COR-L47 (cell line): ENCODE measurements at regions not wholly inside any gene's neighbourhood (a gene's known extent, or its start where the extent isn't known, plus 50 kb on each side); places are given as distances from the start of the nearest gene placed in this dataset.

ENCODE experiments used
- DNase-seq: peaks from one replicate; lab custom pipeline; 2025; lab: John Stamatoyannopoulos, UW

GRCh38 chr2:18889565-18890332 is 300.4 kb upstream of the NT5C1B start:
- no peak for DNase-seq

- no peak for DNase-seq
Measured at GRCh38 chr2:18885457-18885856, 296.1 kb upstream of the NT5C1B start.

GRCh38 chr2:18883616-18884456 is 294.5 kb upstream of the NT5C1B start:
- DNase-seq, result no peak

DNA sequence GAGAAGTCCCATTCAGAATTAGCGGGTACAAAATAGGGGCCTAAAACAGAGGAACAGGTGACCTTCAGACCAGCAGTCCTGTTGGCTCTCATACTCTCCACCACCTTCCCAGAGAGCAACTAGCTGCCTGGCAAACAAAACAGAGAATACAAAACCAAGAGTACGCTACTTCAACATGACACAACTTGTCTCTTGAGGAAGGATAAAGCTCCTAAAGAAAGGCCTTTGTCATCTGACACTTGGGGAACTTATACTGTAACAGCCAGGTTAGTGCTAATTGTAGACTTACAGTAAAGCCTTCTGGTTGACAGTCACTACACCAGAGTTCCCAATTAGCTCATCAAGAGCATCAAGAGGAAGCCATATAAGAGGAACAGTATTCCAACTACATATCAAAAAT is 282.1 kb upstream of the NT5C1B start:
- DNase-seq, result no peak

DNA sequence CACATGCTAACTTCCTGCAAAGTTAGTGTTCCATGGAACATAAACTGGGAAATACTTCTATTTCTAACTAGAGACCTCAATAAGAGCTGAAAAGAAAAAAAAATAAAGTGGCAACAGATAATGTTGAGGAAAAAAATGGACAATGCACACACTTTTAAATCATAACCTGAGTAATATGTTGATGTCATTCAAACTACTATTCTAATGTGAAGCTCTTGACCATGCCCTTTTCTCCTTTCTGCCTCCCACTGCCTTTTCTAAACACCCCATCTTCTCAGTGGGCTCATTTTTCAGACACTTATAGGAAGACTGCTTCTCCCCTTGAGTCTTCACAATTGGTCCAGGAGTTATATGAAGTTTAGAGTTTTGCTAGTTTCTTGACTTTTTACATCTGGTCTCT is 280.9 kb upstream of the NT5C1B start:
- DNase-seq, result no peak

- no peak for DNase-seq
Measured at GRCh38 chr2:18861951-18862350, 272.6 kb upstream of the NT5C1B start.

DNA sequence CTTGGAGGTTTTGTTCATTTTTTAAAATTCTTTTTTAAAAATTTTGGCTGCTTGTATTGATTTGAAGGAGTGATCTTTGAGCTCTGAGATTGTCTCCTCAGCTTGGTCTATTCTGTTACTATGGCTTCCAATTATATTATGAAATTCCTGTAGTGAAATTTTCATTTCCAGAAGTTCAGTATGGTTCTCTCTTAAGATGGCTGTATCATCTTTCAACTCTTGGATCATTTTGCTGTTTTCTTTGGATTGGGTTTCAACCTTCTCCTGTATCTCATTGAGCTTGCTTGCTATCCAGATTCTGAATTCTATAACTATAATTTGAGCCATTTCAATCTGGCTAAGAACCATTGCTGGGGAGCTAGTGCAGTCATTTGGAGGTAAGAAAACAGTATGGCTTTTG is 270.8 kb upstream of the NT5C1B start:
- no peak for DNase-seq

GRCh38 chr2:18856765-18857164 is 267.4 kb upstream of the NT5C1B start:
- DNase-seq, result no peak

GRCh38 chr2:18855027-18855426 is 265.7 kb upstream of the NT5C1B start:
- no peak for DNase-seq

DNA sequence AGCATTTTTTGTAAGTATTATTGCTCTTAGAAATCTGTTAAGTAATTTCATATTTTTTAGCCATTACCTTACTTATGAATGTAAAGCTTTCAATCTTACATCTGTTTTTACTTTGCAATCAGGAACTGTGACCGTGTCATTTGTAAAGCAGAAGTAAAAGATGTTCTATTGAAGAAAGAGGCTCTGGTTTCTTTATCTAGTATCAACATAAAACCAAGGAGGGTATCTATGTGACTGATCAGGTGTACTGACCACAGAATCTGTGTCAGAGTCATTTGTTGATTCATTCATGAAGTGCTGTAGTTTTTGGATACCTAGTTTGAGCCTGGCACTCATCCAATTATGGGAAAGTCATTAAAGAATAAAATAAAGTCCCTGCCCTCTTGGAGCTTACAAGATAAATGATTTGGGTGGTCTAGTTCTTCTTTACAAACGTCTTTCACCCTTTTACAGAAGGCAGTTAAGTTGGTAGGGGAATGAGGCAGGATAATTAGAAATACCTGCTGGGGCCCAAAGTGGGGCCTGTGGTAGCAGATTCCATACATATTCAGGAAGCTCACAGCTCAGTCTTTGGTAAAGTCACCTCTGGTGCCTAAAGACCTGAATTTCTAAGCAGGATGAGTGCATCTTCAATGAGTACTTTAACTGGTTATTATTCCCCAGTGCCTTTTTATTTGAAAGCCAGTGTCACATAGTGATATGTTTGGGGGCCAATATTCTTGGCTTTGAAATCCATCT is 260.6 kb upstream of the NT5C1B start:
- DNase-seq, result no peak

DNA sequence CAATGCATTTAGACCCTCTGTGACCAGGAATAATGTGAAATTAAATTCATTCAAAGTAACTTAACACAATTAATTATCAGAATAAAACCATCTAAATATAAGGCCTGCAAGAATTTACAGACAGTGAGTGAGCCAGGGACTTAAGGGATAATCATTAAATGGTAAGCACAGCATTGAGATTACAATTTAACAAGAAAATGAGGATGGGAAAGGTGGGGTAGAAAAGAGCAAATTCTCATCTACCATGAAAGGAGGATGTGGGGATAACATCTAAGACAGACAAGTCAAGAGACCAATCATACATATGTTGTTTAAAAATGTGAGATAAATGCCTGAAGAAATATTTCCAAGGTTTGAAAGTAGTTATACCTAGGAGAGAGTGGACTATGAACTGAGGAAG is 259.3 kb upstream of the NT5C1B start:
- DNase-seq, result no peak

- DNase-seq, result no peak
Measured at GRCh38 chr2:18845854-18846445, 256.6 kb upstream of the NT5C1B start.

GRCh38 chr2:18842836-18843235 is 253.5 kb upstream of the NT5C1B start:
- DNase-seq, result no peak

DNA sequence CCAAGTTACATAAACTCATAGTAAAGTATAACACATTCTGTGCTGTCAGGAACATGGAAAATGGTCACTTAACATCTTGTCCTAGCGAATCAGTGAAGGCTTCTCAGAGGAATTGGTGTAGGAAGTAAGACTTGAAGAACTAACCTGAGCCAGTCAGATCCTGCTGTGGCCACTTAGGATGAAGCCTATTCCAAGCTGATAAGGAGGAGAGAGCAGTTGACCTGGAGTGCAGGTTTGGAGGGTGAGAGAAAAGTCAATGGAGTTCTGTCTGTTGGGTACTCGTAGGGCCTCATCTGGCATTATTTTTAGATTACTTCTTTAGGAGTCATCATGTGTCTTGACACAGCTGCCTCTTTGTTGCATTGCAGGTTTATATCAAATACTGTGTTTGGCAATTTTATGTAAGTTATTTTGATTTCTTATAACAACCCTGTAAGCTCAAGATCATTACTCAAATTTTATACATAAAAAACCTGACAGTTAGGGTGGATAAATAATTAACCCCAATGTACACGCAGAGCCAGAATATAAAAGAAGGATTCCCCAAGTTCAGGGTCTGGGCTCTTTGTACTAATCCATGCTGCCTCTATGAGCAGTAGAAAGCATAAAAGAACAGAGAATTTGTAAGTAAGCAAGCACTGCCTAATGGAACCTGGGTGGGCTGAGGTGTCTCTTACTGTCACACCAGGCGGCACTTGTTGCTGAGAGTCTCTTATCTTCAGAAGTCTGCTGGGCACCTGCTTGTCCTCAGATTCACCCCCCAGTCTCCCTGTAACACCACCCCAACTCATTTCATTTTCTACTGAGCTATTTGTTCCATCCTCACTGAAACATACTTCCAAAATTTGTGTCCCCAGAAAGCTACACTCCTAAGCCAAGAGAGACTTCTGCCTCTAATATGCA is 252.1 kb upstream of the NT5C1B start:
- no peak for DNase-seq

DNA sequence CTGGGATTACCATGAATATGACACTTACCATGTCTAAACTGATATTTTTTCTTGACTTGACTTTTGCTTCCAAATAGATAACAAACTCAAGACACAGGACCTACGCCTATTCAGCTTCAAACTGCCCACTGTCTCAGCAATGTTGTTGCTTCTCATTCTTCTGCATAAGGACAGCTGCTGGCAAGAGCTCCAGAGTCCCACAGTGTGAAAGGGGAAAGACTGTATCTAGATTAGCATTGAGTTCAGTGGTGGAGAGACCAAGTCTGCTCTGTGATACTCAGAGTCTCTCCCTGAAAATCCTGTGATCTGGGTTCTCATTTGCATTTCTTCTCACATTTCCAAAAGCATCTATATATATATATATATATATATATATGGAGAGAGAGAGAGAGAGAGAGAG is 247.9 kb upstream of the NT5C1B start:
- DNase-seq, result no peak

GRCh38 chr2:18836436-18836835 is 247.1 kb upstream of the NT5C1B start:
- DNase-seq, result no peak

GRCh38 chr2:18835787-18836186 is 246.4 kb upstream of the NT5C1B start:
- DNase-seq, result no peak

DNA sequence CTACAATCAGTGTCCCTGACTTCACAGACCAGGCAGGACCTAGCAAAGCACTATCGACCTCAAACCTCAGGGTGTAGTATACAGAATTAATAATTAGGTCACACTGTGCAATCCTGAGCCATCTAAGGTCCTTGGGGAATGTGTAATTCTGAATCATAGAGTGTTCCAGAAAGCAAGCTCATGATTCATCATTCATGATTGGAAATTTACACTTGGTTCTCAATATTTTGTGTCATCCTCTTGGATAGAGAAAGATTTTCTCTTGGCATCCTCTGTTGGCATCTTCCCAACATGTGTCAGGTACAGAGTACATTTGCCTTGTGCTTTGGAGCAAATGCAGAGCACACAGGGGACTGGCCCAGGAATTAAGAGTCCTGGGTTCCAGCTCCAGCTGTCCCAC is 245.0 kb upstream of the NT5C1B start:
- no peak for DNase-seq

- DNase-seq, result no peak
Measured at GRCh38 chr2:18833941-18834340, 244.6 kb upstream of the NT5C1B start.

DNA sequence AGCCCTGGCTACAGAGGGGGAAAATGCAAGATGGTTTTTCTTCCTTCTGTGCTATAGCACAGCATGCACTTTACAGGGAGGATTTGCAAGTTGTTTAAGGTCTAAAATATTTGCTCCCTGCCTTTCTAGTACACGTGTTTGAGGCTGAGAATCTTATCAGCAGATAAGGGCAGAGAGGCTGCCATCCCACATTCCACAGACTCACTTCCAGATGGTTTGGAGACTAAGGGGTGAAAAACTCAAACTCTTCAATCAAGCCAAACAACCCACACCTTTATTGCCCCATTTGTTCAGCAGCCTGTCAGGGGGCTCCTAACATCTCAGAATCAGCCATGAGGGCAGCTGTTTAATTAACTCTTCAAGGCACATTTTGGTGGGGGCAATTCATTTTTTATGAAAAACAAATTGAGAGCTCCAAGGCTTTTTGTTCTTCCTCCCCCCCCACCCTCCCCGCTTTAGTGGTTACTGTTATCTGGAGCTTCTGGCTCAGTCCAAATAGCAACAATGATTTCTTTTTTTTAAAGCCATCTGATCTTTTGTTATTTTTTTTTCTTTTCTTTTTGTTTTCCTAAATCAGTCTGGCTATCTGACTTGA is 242.6 kb upstream of the NT5C1B start:
- no peak for DNase-seq

DNA sequence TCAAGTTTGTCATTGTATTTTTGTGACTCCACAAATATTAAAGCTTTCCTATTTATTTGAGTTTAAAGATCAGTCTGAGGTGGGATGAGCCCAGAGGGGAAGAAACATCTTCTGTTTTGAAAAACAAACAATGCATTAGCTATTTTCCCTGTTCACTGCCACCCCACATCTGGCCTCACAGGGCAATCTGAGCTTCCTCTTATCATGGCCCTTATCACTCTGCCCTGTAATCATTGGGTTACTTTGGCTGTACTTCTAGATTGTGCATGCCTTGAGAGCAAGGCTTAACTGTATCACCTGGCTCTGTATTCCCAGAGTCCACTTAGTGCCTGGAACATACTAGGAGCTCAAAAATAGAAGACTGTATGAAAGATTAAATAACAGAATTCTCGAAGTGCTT is 241.6 kb upstream of the NT5C1B start:
- DNase-seq, result no peak
